ENCODE measurements at regions not wholly inside any gene's neighbourhood (a gene's known extent, or its start where the extent isn't known, plus 50 kb on each side); places are given as distances from the start of the nearest gene placed in this dataset.

- no peak for DNase-seq
These were observed 52.1 kb upstream of the ATP11B start for GRCh38 chr3:182741214-182741613.

All from effector CD4-positive, alpha-beta T cell (primary cell).